ENCODE measurements at regions not wholly inside any gene's neighbourhood (a gene's known extent, or its start where the extent isn't known, plus 50 kb on each side); places are given as distances from the start of the nearest gene placed in this dataset.
"Not testable (repeated sequence)": the region's sequence is repeated elsewhere in the genome, so short reads cannot be mapped to it uniquely, and the experiment has no call there.

DNA sequence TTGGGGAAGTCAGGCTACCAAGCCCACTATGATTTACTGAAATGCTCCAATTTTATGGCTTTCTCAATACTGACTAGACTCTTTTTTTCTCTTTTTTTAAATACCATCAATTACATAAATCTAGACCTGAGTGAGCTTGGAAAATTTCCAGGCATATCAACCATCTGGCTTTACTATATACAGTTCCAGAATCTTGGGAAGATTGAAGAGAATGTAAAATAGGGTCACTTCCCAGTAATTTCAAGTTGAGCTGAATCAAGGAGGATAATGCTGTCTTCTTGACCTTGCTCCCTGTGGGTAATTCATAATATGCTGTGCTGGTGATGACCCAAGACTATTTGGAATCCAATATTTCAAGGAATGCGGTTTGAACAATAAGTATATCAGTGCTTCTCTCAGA, 108.1 kb downstream of the MAP3K21 start:
- no peak for DNase-seq

DNA sequence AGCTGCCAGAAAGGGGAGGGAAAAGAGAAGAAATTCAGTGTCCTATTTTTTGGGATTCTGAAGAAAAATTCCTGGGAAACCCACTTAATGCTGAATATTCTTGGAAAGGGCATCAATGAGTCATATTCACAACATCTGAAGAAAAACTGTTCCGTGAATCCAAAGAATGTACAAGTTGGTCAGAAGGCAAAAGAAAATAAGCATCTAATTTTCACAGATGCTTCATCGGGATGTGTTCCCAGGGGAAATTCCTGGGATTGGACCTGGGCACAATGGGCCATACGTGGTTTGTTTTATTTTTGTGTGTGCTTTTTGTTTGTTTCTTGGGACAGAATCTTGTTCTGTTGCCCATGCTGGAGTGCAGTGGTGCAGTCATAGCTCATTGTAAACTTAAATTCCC, 112.2 kb downstream of the MAP3K21 start:
- DNase-seq, result no peak

- DNase-seq, result peak; percentile 58
Observed at GRCh38 chr1:233440951-233441401, 113.5 kb downstream of the MAP3K21 start.

- no peak for DNase-seq
Observed at GRCh38 chr1:233442026-233442780, 114.7 kb downstream of the MAP3K21 start.

DNA sequence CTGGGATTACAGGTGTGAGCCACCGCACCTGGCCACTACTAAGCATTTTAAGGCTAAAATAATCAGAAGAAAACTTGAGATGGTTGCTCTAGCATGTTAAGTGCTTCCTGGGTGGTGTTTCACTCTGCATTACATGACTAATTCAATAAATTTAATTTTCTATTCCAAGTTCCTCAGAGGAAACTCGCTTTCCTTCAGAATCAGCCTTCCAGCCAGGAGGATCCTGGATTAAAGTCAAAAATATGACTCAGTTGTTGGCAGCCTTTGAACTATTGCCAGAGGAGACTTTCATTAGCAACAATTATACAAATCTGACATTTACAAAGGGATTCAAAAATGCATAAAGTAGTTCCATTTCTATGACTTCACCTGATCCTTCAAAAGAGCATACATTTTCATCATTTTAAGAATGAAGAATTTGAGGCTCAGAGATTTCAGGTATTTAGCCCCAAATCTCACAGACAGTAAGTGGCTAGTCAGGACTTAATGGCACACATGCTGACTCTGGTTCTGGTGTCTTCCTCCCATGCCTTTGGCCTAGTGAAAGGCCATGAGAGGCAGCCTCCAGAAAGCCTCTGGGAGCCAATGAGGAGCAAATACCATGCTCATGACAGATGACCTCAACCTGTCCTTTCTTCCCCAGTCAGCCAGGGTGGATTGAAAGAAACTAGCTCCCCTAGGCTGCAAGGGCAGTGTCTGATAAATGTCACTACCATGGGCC, 115.7 kb downstream of the MAP3K21 start:
- DNase-seq, result no peak

GRCh38 chr1:233444484-233444883, 117.0 kb downstream of the MAP3K21 start:
- DNase-seq, result no peak

GRCh38 chr1:233445737-233446136, 118.2 kb downstream of the MAP3K21 start:
- no peak for DNase-seq

DNA sequence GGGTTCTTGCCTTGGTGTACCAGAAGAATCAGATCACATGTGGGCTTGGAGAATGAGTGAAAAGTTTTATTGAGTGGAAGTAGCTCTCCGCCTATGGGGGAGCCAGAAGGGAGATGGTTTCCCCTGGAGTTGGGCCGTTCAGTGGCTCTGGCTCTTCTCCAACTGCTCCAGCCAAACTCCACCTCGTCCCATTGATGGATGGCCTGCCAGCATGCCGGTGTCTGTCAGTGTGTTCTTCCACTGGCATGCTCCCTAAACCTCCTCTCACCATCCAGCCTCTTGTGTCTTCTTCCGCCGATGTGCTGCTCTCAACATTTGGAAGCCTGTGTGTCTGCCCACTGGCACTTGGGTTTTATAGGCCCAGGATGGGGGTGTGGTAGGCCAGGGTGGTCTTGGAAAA, 119.4 kb downstream of the MAP3K21 start:
- no peak for DNase-seq

- DNase-seq, result no peak
Observed at GRCh38 chr1:233448109-233448689, 120.7 kb downstream of the MAP3K21 start.

DNA sequence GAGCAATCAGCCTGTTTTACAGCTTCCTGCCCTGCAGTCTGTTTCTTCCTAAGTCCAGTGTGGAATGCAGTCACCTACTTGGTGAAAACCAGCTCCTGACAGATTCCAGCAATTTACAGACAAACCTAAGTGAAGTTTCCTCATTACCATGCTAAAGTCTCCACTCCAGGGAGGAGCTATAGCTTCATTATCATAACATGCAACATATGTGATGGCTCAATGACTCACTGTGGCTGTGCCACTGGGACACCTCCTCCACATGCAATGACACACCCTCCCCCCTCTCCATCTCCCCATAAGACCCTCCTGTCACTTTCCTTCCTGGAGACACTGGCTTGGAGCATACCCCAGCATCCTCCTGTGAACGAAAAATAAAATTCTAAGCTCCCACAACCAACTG, 125.2 kb downstream of the MAP3K21 start:
- DNase-seq, result no peak

DNA sequence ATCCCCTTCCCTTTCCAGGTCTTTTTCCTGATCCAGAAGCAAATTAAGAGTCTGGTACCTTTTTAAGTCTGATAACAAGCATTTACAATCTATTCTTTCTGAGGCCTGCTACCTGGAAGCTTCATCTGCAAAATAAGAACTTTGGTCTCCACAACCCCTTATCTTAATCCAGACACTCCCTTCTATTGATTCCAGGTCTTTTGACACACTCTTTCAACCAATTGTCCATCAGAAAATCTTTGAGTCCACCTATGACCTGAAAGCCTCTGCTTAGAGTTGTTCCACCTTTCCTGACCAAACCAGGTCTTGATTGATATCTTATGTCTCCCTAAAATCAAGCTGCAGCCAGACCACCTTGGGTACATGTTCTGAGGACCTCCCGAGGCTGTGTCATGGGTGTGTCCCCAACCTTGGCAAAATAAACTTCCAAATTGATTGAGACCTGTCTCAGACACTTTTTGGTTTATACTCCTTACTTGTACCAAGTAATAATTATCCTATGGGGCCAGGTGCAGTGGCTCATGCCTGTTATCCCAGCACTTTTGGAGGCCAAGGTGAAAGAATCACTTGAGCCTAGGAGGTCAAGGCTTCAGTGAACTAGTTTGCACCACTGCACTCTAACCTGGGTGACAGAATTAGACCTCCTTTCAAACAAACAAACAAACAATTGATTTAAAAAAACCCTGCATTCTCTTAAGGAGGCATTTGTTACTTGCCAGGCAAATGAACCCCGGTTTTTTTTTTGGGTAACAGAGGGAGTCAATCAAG, 126.1 kb downstream of the MAP3K21 start:
- DNase-seq, result no peak

- DNase-seq, result no peak
Observed at GRCh38 chr1:233459470-233459945, 132.0 kb downstream of the MAP3K21 start.

DNA sequence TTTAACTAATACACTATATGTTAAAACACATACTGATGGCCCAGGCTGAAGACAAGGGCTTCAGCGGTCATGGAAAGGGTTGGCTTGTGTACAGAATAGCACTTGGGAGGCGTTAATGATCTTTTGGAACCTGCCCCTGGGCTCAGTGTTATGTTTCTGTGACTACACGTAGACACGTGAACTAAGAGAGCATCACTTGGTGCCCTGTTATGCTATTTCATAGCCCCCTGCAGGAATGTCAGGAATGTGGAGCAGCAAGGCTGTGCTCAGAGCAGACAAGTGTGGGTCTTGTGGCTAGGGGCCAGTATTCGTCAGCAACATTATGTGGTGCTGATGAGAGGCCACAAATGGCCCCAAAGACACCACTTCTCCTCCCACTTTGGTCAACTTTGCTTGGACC, 132.4 kb downstream of the MAP3K21 start:
- DNase-seq, result no peak

DNA sequence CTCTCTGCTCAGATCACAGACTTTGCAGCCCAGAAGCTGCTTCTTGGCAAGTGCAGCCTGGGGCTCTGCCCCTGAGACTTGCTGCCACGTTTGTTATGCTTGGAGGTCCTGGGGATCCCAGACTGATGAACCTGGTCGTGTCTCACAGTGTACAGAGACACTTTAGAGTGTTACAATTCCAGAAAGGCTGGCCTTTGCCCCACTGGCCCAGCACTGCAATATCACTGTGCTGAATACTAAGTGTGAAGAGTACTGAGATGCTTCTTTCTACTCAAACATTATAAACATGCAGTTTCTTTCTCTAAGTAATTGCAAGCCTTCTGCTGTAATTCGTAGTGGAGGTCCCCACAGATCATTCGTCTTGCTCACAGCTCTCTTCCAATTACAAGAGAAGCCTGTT, 133.2 kb downstream of the MAP3K21 start:
- DNase-seq, result no peak

DNA sequence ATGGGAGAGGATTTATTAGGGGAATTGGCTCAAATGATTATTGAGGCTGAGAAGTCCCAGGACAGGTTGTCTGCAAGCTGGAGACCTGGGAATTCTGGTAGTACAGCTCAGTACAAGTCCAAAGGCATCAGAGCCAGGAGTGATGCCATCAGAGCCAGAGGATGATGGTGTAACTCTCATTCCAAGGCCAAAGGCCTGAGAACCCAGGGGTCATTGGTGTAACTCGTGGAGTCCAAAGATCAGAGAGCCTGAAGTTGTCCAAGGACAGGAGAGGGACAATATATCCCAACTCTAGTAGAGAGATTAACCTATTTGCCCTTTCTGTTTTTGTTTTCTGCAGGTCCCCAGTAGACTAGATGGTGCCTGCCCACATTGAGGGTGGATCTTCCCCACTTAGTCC, 134.3 kb downstream of the MAP3K21 start:
- no peak for DNase-seq

DNA sequence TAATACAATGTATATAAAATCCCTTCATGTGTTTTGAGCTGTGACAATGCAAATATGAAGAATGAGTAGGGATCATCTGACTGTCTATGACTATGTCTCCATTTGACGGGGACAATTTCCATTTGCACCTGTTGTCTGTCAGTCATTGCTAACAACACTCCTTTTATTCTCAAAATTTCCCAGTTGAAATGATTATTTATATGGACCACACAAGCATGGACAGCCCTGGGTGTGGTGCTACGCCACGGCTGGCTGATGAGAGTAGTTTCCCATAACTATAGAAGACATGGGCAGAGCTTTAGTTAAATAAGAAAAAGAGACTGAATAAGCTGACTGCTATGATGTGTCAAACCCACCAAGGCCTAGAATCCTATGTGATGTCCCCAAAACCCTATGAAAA, 135.8 kb downstream of the MAP3K21 start:
- no peak for DNase-seq

DNA sequence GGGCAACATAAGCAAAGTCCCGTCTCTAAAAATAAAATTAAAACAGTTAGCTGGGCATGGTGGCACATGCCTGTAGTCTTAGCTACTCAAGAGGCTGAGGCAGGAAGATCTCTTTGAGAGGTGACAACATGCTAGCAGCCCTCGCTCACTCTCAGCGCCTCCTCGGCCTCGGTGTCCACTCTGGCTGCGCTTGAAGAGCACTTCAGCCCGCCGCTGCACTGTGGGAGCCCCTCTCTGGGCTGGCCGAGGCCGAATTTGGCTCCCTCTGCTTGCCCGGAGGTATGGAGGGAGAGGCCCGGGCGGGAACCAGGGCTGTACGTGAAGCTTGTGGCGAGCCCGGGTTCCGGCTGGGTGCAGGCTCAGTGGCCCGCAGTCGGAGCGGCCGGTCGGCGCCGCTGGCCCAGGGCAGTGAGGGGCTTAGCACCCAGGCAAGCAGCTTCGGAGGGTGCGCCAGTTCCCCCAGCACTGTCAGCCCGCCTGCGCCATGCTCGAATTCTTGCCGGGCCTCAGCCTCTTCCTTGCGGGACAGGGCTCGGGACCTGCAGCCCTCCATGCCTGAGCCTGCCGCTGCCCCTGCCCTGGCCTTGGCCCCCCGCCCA, 138.3 kb downstream of the MAP3K21 start:
- no peak for DNase-seq

DNA sequence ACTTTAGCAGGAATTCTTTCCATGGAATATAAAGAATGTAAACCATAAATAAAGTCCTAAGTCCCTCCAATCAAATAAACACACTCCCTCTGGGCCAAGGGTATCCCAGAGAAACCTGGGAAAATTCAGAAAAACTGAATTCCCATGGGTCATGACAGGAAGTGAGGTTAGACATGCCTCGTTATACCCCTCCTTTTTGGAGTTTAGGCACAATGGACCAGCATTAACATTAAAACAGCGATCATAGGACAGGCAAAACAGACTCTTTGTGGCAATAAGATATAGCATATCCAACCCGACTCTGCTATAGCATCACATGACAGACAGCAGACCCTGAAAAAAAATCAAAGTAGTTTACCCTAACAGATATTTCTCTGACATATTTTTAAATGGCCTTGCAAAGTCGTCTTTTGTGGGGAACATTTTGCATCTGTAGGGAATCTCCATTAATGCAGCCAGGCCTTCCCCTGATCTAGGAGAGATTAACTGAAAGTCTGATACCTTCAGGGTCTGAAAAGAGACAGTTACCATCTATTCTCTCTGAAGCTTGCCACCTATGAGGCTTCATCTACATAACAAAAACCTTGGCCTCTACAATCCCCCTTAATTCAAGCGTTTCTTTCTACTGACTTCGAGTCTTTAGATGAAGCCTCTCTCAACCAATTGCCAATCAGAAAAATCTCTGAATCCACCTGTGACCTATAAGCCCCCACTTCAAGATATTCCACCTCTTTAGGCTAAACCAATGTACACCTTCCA, 143.0 kb upstream of the KCNK1 start:
- no peak for DNase-seq

GRCh38 chr1:233471851-233472250, 142.1 kb upstream of the KCNK1 start:
- DNase-seq, result not testable (repeated sequence)

DNA sequence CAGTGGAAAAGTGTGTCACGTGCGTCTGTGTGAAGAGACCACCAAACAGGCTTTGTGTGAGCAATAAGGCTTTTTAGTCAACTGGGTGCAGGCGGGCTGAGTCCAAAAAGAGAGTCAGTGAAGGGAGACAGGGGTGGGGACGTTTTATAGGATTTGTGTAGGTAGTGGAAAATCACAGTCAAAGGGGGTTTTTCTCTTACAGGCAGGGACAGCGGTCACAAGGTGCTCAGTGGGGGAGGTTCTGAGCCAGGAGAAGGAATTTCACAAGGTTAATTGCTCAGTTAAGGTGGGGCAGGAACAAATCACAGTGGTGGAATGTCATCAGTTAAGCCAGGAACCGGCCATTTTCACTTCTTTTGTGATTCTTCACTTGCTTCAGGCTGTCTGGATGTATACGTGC, 141.1 kb upstream of the KCNK1 start:
- DNase-seq, result not testable (repeated sequence)

DNA sequence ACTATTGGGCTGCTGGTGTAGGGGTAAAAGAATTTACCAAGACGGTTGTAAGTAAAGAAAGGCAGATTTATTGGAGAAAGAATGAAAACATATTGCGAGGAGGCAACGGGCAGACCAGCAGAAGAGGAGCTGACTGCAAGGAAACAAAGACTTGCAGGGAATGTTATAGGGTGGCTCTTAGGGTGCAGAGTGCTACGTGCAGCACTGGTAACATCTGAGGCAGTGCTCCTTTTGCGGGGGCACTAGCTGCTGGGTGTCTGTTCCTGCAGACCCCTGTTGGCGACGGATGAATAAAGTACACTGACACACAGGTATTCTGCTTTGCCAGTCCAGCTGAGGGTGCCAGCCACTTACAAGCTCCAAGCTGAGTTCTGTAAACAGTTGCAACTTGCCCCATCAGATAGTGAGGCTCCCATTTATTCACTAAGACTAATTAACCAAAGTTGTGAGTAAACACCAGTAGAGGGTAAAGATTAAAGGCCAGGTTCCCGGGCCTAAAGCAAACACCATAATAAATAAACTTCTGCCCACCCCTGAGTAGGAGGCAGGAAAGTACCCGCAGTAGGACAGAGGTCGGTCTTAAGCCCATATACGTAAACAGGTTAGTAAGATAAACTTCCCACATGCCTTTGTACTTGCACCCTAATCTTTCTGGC, 140.2 kb upstream of the KCNK1 start:
- DNase-seq, result no peak
